GM18868 (cell line): ENCODE measurements at regions not wholly inside any gene's neighbourhood (a gene's known extent, or its start where the extent isn't known, plus 50 kb on each side); places are given as distances from the start of the nearest gene placed in this dataset.
"Not testable (repeated sequence)": the region's sequence is repeated elsewhere in the genome, so short reads cannot be mapped to it uniquely, and the experiment has no call there.

Experiments
- ATAC-seq: cut with Tn5 transposase; IDR thresholded peaks from one replicate; pipeline ENCODE4 v1.9.1; 2021; ENCODE audit warnings: mild to moderate bottlenecking, moderate library complexity; ENCODE audit not compliant: unreplicated experiment

- no peak for ATAC-seq
Measured at GRCh38 chr2:228956701-228957474, 314.2 kb downstream of the PID1 start.

GRCh38 chr2:228949831-228950230 lies 321.3 kb downstream of the PID1 start:
- no peak for ATAC-seq

- no peak for ATAC-seq
Measured at GRCh38 chr2:228945710-228946109, 325.4 kb downstream of the PID1 start.

- ATAC-seq = no peak
Measured at GRCh38 chr2:228942856-228943255, 328.2 kb downstream of the PID1 start.

- no peak for ATAC-seq
Measured at GRCh38 chr2:228938629-228939028, 332.5 kb downstream of the PID1 start.

- ATAC-seq = no peak
Measured at GRCh38 chr2:228927028-228928010, 343.8 kb downstream of the PID1 start.

GRCh38 chr2:228919808-228920207 lies 351.3 kb downstream of the PID1 start:
- no peak for ATAC-seq

GRCh38 chr2:228917220-228917619 lies 353.9 kb downstream of the PID1 start:
- ATAC-seq = no peak

GRCh38 chr2:228916416-228917090 lies 354.5 kb downstream of the PID1 start:
- no peak for ATAC-seq

GRCh38 chr2:228913176-228913575 lies 357.9 kb downstream of the PID1 start:
- ATAC-seq = no peak

- ATAC-seq = not testable (repeated sequence)
Measured at GRCh38 chr2:228910872-228911271, 360.2 kb downstream of the PID1 start.

GRCh38 chr2:228902176-228902575 lies 368.9 kb downstream of the PID1 start:
- ATAC-seq = no peak

- no peak for ATAC-seq
Measured at GRCh38 chr2:228901531-228901930, 369.6 kb downstream of the PID1 start.

GRCh38 chr2:228878138-228878537 lies 392.9 kb downstream of the PID1 start:
- ATAC-seq = no peak

- no peak for ATAC-seq
Measured at GRCh38 chr2:228876276-228876675, 394.8 kb downstream of the PID1 start.

GRCh38 chr2:228875152-228875900 lies 395.8 kb downstream of the PID1 start:
- no peak for ATAC-seq

- no peak for ATAC-seq
Measured at GRCh38 chr2:228871012-228871411, 400.1 kb downstream of the PID1 start.

GRCh38 chr2:228869636-228870264 lies 401.3 kb downstream of the PID1 start:
- no peak for ATAC-seq

- no peak for ATAC-seq
Measured at GRCh38 chr2:228867406-228867805, 403.7 kb downstream of the PID1 start.

- ATAC-seq = no peak
Measured at GRCh38 chr2:228866781-228867180, 404.3 kb downstream of the PID1 start.
